ENCODE measurements at regions not wholly inside any gene's neighbourhood (a gene's known extent, or its start where the extent isn't known, plus 50 kb on each side); places are given as distances from the start of the nearest gene placed in this dataset.

DNA sequence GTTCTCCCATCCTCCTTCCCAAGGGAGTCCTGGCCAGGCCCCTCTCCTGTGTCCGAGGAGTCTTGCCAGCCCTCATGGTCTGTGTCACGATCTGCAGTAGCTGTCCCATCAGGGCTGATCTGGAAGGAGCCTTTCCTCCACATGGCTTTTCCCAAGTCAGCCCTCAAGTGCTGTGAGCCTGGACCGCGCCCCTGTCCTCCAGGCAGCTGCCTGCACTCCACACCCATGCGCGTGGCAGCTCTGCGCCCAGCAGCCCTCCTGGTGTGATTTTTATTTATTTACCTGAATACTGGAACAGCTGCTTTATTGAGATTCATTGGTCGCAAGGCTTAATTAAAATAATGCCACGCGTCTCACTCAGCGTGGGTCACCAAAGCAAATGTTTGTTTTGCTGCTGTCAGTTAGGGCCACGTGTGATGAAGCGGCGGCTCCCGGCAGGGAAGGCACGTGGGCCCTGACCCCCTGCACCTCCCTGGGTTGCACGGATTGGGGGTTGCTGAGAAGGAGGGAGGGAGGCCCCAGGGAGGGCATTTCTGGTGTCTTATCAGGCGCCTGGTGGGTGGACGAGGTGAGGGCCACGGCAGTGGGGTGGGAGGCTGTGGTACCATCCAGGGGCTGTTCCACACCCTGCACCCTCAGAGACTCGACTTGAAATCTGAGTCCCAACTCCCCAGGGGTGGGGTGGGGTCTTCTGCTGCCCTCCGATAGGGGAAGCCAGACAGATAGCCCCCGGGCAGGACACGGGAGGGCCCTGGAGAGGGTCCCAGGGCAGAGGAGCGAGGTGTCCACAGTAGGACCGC lies 206.3 kb upstream of the C14orf180 start:
- DNase-seq (ENCODE audit: low spot score): no peak
- in situ Hi-C loops (cut with MboI; ENCODE audit: low sequenced_read_pairs, unreplicated experiment): no loop called here
- TF ChIP-seq, protein P1, sequence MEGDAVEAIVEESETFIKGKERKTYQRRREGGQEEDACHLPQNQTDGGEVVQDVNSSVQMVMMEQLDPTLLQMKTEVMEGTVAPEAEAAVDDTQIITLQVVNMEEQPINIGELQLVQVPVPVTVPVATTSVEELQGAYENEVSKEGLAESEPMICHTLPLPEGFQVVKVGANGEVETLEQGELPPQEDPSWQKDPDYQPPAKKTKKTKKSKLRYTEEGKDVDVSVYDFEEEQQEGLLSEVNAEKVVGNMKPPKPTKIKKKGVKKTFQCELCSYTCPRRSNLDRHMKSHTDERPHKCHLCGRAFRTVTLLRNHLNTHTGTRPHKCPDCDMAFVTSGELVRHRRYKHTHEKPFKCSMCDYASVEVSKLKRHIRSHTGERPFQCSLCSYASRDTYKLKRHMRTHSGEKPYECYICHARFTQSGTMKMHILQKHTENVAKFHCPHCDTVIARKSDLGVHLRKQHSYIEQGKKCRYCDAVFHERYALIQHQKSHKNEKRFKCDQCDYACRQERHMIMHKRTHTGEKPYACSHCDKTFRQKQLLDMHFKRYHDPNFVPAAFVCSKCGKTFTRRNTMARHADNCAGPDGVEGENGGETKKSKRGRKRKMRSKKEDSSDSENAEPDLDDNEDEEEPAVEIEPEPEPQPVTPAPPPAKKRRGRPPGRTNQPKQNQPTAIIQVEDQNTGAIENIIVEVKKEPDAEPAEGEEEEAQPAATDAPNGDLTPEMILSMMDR (IDR thresholded peaks at IDR 0.05; ENCODE audit: borderline replicate concordance, control extremely low read depth, extremely low read depth, insufficient read depth, missing control alignments): no peak

DNA sequence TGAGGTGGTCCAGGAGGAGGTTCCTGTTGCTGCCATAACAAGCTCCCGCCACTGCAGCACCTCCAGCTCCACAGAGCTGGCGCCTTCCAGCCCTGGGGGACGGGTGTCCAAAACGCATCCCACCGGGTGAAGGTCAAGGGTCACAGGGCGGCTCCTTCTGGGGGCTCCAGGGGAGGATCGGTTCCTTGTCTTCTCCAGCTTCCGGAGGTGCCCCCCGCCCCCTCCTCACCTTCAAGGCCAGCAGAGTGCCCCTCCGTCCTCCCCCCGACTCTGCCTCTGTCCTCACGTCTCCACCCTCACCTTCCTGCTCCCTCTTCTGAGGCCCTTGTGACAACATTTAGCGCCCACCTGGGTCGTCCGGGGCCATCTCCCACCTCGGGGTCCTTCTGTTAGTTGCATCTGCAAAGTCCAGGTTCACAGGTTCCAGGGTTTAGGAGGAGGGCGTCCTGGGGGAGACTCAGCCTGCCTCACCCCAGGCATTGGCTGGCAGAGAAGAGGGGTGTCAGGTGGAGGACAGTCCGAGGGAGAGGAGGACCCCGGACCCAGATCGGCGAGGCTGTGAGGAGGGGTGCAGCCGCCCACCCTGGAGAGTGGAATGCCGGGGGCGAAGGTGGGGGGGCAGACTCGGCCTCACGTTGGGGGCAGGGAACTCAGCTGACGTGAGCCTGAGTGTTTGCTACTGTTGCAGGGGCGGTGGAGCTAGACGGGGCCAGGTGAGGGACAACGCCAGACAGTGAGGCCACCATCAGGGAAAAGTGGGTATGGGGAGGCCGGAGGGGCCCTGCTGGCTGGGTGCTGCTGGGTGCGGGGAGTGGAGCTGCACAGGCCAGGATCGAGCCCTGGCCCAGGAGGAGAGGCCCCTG lies 205.5 kb upstream of the C14orf180 start:
- TF ChIP-seq, protein P1 (IDR thresholded peaks at IDR 0.05; ENCODE audit: borderline replicate concordance, control extremely low read depth, extremely low read depth, insufficient read depth, missing control alignments): no peak
- no peak for DNase-seq (ENCODE audit: low spot score)
- in situ Hi-C loops (cut with MboI; ENCODE audit: low sequenced_read_pairs, unreplicated experiment): no loop called here

DNA sequence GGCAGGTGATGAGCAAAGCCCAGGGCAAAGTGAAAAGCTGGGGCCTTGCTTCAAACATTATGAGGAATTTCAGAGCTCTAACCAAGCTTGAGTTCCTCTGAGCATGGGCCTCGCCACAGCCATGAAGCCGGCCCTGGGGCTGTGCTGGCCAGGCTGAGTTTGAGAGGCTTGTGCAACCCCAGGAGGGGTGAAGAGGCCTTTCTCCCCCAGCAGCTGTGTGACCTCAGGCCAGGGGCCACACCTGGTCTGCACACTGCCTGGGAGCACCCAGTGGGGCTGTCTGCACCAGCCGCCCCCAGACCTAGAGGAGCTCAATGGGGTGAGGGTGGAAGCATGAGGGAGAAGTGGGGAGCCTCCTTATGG lies 204.9 kb upstream of the C14orf180 start:
- TF ChIP-seq, protein P1 (IDR thresholded peaks at IDR 0.05; ENCODE audit: borderline replicate concordance, control extremely low read depth, extremely low read depth, insufficient read depth, missing control alignments): no peak
- in situ Hi-C loops (cut with MboI; ENCODE audit: low sequenced_read_pairs, unreplicated experiment): no loop called here
- no peak for DNase-seq (ENCODE audit: low spot score)

DNA sequence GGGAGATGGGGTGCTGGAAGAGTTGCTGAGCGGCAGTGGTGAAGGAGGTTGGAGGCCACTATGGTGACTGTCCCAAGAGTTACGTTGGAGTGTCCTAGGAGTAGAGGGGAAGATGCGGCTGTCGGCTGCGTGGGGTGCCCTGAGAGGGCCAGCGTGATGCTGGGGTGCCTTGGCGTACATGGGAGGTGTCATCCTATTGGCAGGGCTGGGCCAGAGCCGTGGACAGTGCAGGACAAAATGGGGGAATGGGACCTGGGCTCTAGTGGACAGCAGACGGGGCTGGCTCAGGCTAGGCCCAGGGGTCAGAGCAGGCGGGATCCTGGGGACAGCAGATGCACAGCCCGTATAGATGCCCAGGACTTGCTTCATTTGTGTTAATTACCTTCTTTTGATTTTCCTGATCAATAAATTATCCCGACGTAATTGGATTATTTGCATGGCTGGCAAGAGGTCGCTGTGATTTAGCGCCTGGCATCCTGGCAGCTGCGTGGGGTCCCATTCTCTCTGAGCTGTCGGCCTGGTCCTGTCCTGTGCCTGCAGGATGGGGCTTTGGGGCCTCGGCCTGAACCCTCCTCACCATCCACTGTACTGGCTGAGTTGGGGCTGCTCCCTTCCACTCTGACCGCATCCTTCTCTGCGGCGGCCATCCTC lies 203.9 kb upstream of the C14orf180 start:
- in situ Hi-C loops (cut with MboI; ENCODE audit: low sequenced_read_pairs, unreplicated experiment): no loop called here
- TF ChIP-seq, protein P1 (IDR thresholded peaks at IDR 0.05; ENCODE audit: borderline replicate concordance, control extremely low read depth, extremely low read depth, insufficient read depth, missing control alignments): no peak
- no peak for DNase-seq (ENCODE audit: low spot score)

DNA sequence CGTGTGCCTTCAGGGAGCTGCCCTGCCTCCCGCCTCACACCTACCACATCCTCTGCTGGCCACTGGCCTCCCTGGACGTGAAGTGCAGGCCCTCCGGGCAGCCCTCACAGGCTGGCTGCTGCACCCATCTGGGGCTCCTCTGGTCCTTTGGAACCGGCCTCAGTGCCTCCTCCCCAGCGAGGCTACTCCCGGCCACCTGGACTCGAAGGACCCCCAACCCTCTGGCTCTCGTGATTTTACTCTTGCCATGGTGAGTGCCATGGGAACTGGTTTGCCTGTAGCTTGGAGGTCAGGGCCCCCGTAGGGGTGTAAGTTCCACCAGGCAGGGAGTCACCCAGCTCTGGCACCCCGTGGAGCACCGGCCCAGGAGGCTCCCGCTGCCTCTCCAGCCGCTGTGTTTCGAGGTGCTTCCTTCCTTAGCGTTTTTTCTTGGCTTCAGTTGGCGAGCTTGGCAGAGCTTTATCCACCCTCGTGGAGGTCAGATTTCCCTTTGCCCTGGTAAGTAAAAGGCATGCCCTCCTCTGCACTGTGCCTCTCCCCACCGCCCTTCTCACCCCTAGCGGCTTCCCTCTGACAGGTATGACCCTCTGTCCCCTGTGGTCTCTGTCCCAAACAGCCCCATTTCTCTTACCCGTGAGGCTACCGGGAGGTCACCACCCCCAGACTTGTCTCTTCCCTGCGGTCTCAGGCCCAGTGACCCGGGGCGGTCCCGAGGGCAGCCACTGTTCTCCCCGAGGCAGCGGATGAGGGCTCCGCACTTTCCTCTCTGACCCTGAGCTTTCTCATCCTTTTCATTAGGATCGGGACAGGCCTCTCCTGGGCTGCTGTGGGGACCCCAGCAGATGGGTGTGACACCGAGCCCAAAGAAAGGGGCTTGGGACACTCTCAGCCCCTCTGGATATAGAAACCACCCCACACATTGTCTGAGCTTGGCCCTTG lies 203.1 kb upstream of the C14orf180 start:
- TF ChIP-seq, protein P1 (IDR thresholded peaks at IDR 0.05; ENCODE audit: borderline replicate concordance, control extremely low read depth, extremely low read depth, insufficient read depth, missing control alignments): no peak
- in situ Hi-C loops (cut with MboI; ENCODE audit: low sequenced_read_pairs, unreplicated experiment): no loop called here
- no peak for DNase-seq (ENCODE audit: low spot score)
